ENCODE measurements at regions not wholly inside any gene's neighbourhood (a gene's known extent, or its start where the extent isn't known, plus 50 kb on each side); places are given as distances from the start of the nearest gene placed in this dataset.

- TF ChIP-seq EZH2 (IDR thresholded peaks at IDR 0.05; ENCODE audit: borderline replicate concordance, insufficient read depth, low read length, poor library complexity, severe bottlenecking), result no peak
- no peak for TF ChIP-seq EP300 (conservative IDR thresholded peaks at IDR 0.05; ENCODE audit: poor library complexity, severe bottlenecking)
- no peak for TF ChIP-seq CTCF (IDR thresholded peaks at IDR 0.05; ENCODE audit: poor library complexity, severe bottlenecking)
- no peak for TF ChIP-seq SMC3 (conservative IDR thresholded peaks at IDR 0.05; ENCODE audit: poor library complexity)
- no peak for TF ChIP-seq RAD21 (conservative IDR thresholded peaks at IDR 0.05)
Measured at GRCh38 chr4:137659431-137659830, 127.1 kb upstream of the PCDH18 start.
